Parathyroid adenoma (tissue), 2 donors: ENCODE measurements at regions not wholly inside any gene's neighbourhood (a gene's known extent, or its start where the extent isn't known, plus 50 kb on each side); places are given as distances from the start of the nearest gene placed in this dataset.

ENCODE experiments used
- H2AFZ ChIP-seq: fragments of 300-600 bp; sonication (generic); one replicate; pipeline ENCODE4 v1.7.0; 2017; ENCODE audit warnings: antibody characterized with exemption, mild to moderate bottlenecking
- H3K27ac ChIP-seq: fragments of 300-600 bp; sonication (generic); one replicate; pipeline ENCODE4 v1.7.0; 2017
- H3K27me3 ChIP-seq: fragments of 300-600 bp; sonication (generic); one replicate; pipeline ENCODE4 v1.7.0; 2017; ENCODE audit warnings: low read length; ENCODE audit not compliant: control insufficient read depth, insufficient read depth
- H3K36me3 ChIP-seq: fragments of 300-600 bp; sonication (generic); one replicate; pipeline ENCODE4 v1.7.0; 2017; ENCODE audit warnings: low read length; ENCODE audit not compliant: control insufficient read depth, insufficient read depth
- H3K4me1 ChIP-seq: fragments of 300-600 bp; sonication (generic); one replicate; pipeline ENCODE4 v1.7.0; 2017; ENCODE audit warnings: control low read depth
- H3K4me2 ChIP-seq: fragments of 300-600 bp; sonication (generic); one replicate; pipeline ENCODE4 v1.7.0; 2017; ENCODE audit warnings: low read length
- H3K4me3 ChIP-seq: fragments of 300-600 bp; sonication (generic); one replicate; pipeline ENCODE4 v1.7.0; 2017; ENCODE audit warnings: low read depth, low read length
- H3K79me2 ChIP-seq: fragments of 300-600 bp; sonication (generic); one replicate; pipeline ENCODE4 v1.7.0; 2017; ENCODE audit warnings: control low read depth
- H3K9ac ChIP-seq: fragments of 300-600 bp; sonication (generic); one replicate; pipeline ENCODE4 v1.7.0; 2017; ENCODE audit warnings: mild to moderate bottlenecking
- H3K9me3 ChIP-seq: fragments of 300-600 bp; sonication (generic); one replicate; pipeline ENCODE4 v1.7.0; 2017; ENCODE audit warnings: low read length; ENCODE audit not compliant: control insufficient read depth
- CTCF ChIP-seq: fragments of 300-600 bp; sonication (generic); IDR thresholded peaks from one replicate; pipeline ENCODE4 v1.7.0; 2017; ENCODE audit warnings: antibody characterized with exemption, mild to moderate bottlenecking
- donor health status: primary hyperparathyroidism.

- Histone ChIP-seq H3K9ac (no peak overlapping the region), H3K27me3 (no peaks in the 10 kb centered on the region), H3K79me2 (no peaks in the 10 kb centered on the region), H3K4me1 (no peaks in the 10 kb centered on the region), H3K9me3 (no peaks in the 10 kb centered on the region), H3K4me3 (no peak overlapping the region), H3K36me3 (no peaks in the 10 kb centered on the region), H3K4me2 (no peak overlapping the region), H2AFZ (no peak overlapping the region), H3K27ac (no peak overlapping the region)
- no peak for TF ChIP-seq CTCF
Measured at GRCh38 chr9:2939368-2939767, 95.5 kb upstream of the PUM3 start.

GRCh38 chr9:2936221-2936620, 92.3 kb upstream of the PUM3 start:
- Histone ChIP-seq H3K4me1 (no peaks in the 10 kb centered on the region), H3K36me3 (no peaks in the 10 kb centered on the region), H3K4me3 (no peak overlapping the region), H3K4me2 (no peak overlapping the region), H3K9ac (no peak overlapping the region), H3K27ac (no peak overlapping the region), H3K79me2 (no peaks in the 10 kb centered on the region), H3K27me3 (no peaks in the 10 kb centered on the region), H2AFZ (no peak overlapping the region), H3K9me3 (no peaks in the 10 kb centered on the region)
- TF ChIP-seq CTCF = no peak

- Histone ChIP-seq H3K27ac (no peak overlapping the region), H2AFZ (no peak overlapping the region), H3K4me3 (no peak overlapping the region), H3K79me2 (no peaks in the 10 kb centered on the region), H3K4me2 (no peak overlapping the region), H3K36me3 (no peaks in the 10 kb centered on the region), H3K27me3 (no peaks in the 10 kb centered on the region), H3K4me1 (no peaks in the 10 kb centered on the region), H3K9me3 (no peaks in the 10 kb centered on the region), H3K9ac (no peak overlapping the region)
- no peak for TF ChIP-seq CTCF
Measured at GRCh38 chr9:2934883-2935282, 91.0 kb upstream of the PUM3 start.

GRCh38 chr9:2934241-2934650, 90.4 kb upstream of the PUM3 start:
- no peaks in the 10 kb centered on the region for H3K27me3 ChIP-seq
- no peak overlapping the region for H3K27ac ChIP-seq

More at GRCh38 chr9:2934241-2934650, 90.4 kb upstream of the PUM3 start:
- no peak for TF ChIP-seq CTCF
- no peaks in the 10 kb centered on the region for H3K79me2 ChIP-seq
- H3K4me2 ChIP-seq = no peak overlapping the region
- H3K36me3 ChIP-seq = no peaks in the 10 kb centered on the region
- no peak overlapping the region for H3K4me3 ChIP-seq
- H3K4me1 ChIP-seq = no peaks in the 10 kb centered on the region
- no peak overlapping the region for H3K9ac ChIP-seq
- H2AFZ ChIP-seq = no peak overlapping the region
- H3K9me3 ChIP-seq = no peaks in the 10 kb centered on the region
